ENCODE measurements at regions not wholly inside any gene's neighbourhood (a gene's known extent, or its start where the extent isn't known, plus 50 kb on each side); places are given as distances from the start of the nearest gene placed in this dataset.

DNA sequence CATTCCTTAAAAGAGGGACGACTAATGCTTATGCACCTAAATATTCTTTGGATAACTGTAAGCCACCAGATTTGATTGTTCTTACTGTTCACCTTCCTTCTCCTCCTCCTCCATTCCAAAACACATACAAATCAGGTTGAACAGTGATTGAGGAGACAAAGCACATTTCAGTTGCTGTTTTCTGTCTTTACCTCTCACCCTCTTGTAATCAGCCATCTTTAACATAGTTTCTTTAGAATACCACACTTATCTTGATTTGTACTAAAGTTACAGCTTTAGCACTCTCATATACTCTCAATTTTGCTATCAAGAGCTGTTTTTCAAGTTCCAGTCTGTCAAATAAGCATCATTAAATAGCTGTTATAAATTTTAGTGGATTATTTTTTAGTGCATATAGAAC lies 338.3 kb upstream of the RGS6 start:
- Histone ChIP-seq H3K27ac (no peak overlapping the region), H3K36me3 (no peaks in the 10 kb centered on the region), H3K9me3 (peaks cover 0 to 4% (median 0%) of the 10 kb centered on the region in 4 donors), H3K4me1 (peaks cover 0 to 9% (median 6%) of the 10 kb centered on the region in 3 donors), H3K27me3 (no peaks in the 10 kb centered on the region), H3K4me3 (no peak overlapping the region)
- ATAC-seq (no peak), DNase-seq (no peak), FAIRE-seq (no peak)
- WGBS, 2 donors = 94% methylated on average over 1 of the region's 1 CpG
- TF ChIP-seq, protein P1, sequence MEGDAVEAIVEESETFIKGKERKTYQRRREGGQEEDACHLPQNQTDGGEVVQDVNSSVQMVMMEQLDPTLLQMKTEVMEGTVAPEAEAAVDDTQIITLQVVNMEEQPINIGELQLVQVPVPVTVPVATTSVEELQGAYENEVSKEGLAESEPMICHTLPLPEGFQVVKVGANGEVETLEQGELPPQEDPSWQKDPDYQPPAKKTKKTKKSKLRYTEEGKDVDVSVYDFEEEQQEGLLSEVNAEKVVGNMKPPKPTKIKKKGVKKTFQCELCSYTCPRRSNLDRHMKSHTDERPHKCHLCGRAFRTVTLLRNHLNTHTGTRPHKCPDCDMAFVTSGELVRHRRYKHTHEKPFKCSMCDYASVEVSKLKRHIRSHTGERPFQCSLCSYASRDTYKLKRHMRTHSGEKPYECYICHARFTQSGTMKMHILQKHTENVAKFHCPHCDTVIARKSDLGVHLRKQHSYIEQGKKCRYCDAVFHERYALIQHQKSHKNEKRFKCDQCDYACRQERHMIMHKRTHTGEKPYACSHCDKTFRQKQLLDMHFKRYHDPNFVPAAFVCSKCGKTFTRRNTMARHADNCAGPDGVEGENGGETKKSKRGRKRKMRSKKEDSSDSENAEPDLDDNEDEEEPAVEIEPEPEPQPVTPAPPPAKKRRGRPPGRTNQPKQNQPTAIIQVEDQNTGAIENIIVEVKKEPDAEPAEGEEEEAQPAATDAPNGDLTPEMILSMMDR (IDR thresholded peaks at IDR 0.05) = no peak
- intact Hi-C loops (cut with DNase I) = no loop called here

DNA sequence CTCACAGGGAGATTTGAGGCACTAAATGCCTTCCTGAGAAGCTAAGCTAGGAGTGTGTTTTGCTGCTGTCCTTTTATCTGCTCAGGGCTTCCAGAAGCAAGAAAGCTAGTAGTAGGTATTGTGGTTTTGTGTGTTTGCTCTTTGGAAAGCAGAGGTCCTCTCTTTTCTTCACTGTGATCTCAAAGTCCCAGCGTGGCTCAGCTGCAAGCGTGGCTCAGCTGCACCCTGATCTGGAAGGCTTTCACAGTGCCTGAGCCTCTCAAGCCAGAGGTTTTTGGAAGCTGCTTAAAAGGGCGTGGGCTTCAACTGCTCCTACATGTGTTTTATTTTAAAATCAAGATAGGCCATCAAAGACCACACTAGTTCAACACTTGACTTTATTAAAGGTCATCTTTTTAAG lies 337.4 kb upstream of the RGS6 start:
- 84 to 90% methylated on average over 3 of the region's 3 CpGs for WGBS, 2 donors
- intact Hi-C loops (cut with DNase I) = no loop called here
- FAIRE-seq = no peak

DNA sequence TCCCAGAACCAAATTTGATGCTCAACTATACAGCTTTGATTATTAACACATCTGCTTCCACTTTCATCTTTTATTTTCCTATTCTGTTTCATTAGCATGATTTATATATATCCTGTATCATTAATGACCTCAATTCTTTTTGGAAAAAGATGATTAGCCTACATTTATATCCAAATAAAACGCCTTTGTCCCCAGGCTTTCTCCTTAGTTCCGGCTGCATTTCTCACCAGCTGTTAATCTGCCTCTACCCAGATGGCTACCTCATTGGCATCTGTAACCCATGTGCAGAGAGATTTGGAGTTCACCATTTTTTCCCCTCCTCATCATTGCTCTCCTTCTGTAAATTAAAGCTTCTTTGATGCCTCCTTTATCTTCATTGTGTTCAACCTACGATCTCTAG lies 336.8 kb upstream of the RGS6 start:
- no peak for DNase-seq
- no peaks in the 10 kb centered on the region for H3K27me3 ChIP-seq
- no peaks in the 10 kb centered on the region for H3K36me3 ChIP-seq
- peaks cover 0 to 9% (median 6%) of the 10 kb centered on the region in 3 donors for H3K4me1 ChIP-seq
- 91 to 92% methylated on average over 3 of the region's 3 CpGs for WGBS, 2 donors
- no peaks in the 10 kb centered on the region for H3K9me3 ChIP-seq
- intact Hi-C loops (cut with DNase I) = no loop called here
- no peak for ATAC-seq
- TF ChIP-seq, protein P1 (IDR thresholded peaks at IDR 0.05) = no peak
- no peak for FAIRE-seq
- no peak overlapping the region for H3K27ac ChIP-seq
- no peak overlapping the region for H3K4me3 ChIP-seq

More for the DNA sequence above, 337.4 kb upstream of the RGS6 start:
- ATAC-seq = no peak
- H3K9me3 ChIP-seq = no peaks in the 10 kb centered on the region
- peaks cover 0 to 9% (median 6%) of the 10 kb centered on the region in 3 donors for H3K4me1 ChIP-seq
- no peaks in the 10 kb centered on the region for H3K27me3 ChIP-seq
- H3K36me3 ChIP-seq = no peaks in the 10 kb centered on the region
- DNase-seq = no peak
- H3K27ac ChIP-seq = no peak overlapping the region
- TF ChIP-seq, protein P1 (IDR thresholded peaks at IDR 0.05) = no peak
- H3K4me3 ChIP-seq = no peak overlapping the region

DNA sequence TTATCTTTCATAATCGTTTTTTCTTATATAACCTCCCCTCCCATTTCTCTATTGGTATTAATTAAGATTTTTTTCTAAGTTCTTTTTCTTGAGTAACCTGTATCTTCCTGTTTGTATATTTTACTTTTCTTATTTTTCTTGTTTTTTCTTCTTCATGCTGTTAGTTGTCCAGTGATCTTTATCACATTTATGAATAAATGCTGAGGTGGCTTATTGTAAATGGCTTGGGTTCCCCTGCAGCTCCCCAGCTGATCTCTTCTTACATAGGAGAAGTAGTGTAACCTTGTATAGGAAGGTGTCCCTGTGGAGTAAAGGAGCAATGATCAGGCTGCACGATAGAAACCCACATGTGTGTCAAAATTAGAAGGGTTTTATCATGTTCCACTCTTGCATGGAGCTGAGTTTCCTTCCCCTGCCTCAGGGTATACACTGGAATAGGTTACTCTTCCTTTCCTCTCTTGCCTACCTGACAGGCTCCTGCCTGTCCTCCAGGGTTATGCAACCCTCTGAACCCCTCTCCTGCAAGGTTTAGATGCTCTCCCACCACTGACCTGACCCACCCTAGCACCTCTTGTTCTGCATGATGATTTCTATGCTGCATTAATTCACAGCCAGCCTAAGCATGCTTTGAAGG lies 334.8 kb upstream of the RGS6 start:
- ATAC-seq (no peak), DNase-seq (no peak), FAIRE-seq (no peak)
- peaks cover 0 to 3% (median 0%) of the 10 kb centered on the region in 3 donors for H3K4me1 ChIP-seq
- intact Hi-C loops (cut with DNase I) = no loop called here
- H3K27ac ChIP-seq = no peak overlapping the region
- TF ChIP-seq, protein P1 (IDR thresholded peaks at IDR 0.05) = no peak
- no peaks in the 10 kb centered on the region for H3K36me3 ChIP-seq
- WGBS, 2 donors = 85 to 86% methylated on average over 2 of the region's 2 CpGs
- no peaks in the 10 kb centered on the region for H3K27me3 ChIP-seq
- no peak overlapping the region for H3K4me3 ChIP-seq
- H3K9me3 ChIP-seq = no peaks in the 10 kb centered on the region

DNA sequence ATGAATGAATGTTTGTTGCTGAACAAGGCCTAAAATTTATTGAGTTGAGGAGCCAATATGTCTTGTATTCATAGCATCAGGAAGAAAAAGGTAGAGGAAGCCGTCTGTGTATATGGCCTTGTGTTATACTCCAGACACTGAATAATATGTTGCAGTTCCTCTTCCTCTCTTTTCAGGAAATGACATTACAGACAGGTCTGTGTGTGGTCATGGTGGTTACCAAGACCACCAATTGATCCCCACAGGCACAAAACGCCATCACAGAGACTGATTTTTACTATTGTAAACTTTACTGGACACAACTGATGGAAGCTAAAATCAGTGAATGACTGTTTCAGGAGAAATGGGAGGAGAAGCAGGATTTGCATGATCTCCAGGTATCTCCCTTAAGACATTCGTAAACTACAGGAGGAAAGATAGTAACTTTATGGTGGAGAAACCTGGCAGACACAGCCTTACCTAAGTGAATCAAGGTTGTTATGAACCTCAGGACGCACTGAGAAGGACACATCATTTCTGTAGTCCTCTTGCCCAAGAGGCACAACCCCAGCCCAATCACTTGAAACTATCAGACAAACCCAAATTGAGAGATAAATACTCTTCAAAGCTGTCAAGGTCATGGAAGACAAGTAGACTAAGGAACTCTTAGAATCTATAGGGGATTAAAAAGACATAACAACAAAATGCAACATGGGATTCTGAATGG lies 334.1 kb upstream of the RGS6 start:
- FAIRE-seq = no peak
- ATAC-seq = no peak
- Histone ChIP-seq H3K4me3 (no peak overlapping the region), H3K27me3 (no peaks in the 10 kb centered on the region), H3K36me3 (no peaks in the 10 kb centered on the region), H3K27ac (no peak overlapping the region), H3K4me1 (no peaks in the 10 kb centered on the region), H3K9me3 (no peaks in the 10 kb centered on the region)
- 91 to 95% methylated on average over 4 of the region's 4 CpGs for WGBS, 2 donors
- TF ChIP-seq, protein P1 (IDR thresholded peaks at IDR 0.05) = no peak
- intact Hi-C loops (cut with DNase I) = no loop called here
- DNase-seq = no peak
